K562 (cell line): ENCODE measurements at regions not wholly inside any gene's neighbourhood (a gene's known extent, or its start where the extent isn't known, plus 50 kb on each side); places are given as distances from the start of the nearest gene placed in this dataset.
A peak's percentile ranks its signal among the peaks of the same experiment; 100 is the strongest.

Source experiments
- ATAC-seq: fragments of 200-7000 bp; cut with Tn5 transposase; 3 replicates; pipeline ENCODE4 v1.9.1; 2020; ENCODE audit warnings: moderate library complexity
- BruUV-seq: library from RNA; stranded (reverse); fragments of 400-500 nt; replicated peaks from 2 replicates; lab custom pipeline; 2021; lab: Mats Ljungman, UMichigan
- CTCF ChIA-PET: fragments of 300-600 bp; formaldehyde crosslinking; extraction: SDS; loops from one replicate; lab custom pipeline; 2021; ENCODE audit warnings: low intra/inter-chr PET ratio; lab: Yijun Ruan, JAX
- POLR2A ChIA-PET: fragments of 300-600, 350-650 bp; sonication (Branson Sonifier 250); formaldehyde crosslinking; extraction: SDS; loops from one replicate; lab custom pipeline; 2021; ENCODE audit warnings: antibody characterized with exemption, inconsistent platforms; lab: Yijun Ruan, JAX
- DNase-seq, 4 experiments: peaks; one replicate each; pipeline versions ENCODE4 v3.0.0 to v3.0.0-alpha.2; 2011 to 2018; ENCODE audit warnings: low spot score in 3 of 4, mixed read lengths in 3 of 4; ENCODE audit errors: extremely low read depth in 1 of 4
- FAIRE-seq: peaks from 2 replicates; lab custom pipeline; 2011; peaks lifted over from hg19 to GRCh38; lab: Jason Lieb, UNC
- H2AFZ ChIP-seq: 2 replicates; pipeline ENCODE4 v1.6.0; 2011; ENCODE audit warnings: low read depth, low read length, control low read depth, inconsistent platforms
- H3K27ac ChIP-seq: fragments of 200-600 bp; 3 replicates; pipeline ENCODE4 v1.8.0; 2011; ENCODE audit warnings: low read depth, mild to moderate bottlenecking, control low read depth, inconsistent platforms, low read length, moderate library complexity, mixed read lengths; ENCODE audit errors: extremely low read depth
- H3K27me3 ChIP-seq, 2 experiments: fragments of 300-600 bp in 1 of 2; 2 replicates in 1 of 2; 3 replicates in 1 of 2; pipeline versions ENCODE4 v1.6.0 to v1.8.0; 2011; ENCODE audit warnings: inconsistent platforms in 2 of 2, low read length in 2 of 2, mild to moderate bottlenecking in 1 of 2, mixed read lengths in 1 of 2, moderate library complexity in 1 of 2; ENCODE audit not compliant: control insufficient read depth in 2 of 2, insufficient read depth in 2 of 2
- H3K36me3 ChIP-seq: fragments of 300-600 bp; 3 replicates; pipeline ENCODE4 v1.8.0; 2011; ENCODE audit warnings: mild to moderate bottlenecking, low read length, inconsistent platforms; ENCODE audit not compliant: control insufficient read depth, insufficient read depth
- H3K4me1 ChIP-seq, 2 experiments: fragments of 200-600 bp in 1 of 2; replicated peaks in 1 of 2; 2 replicates in 1 of 2; 3 replicates in 1 of 2; pipeline versions ENCODE4 v1.5.1 to v1.8.0; 2011; ENCODE audit warnings: inconsistent platforms in 2 of 2, low read length in 2 of 2, mild to moderate bottlenecking in 1 of 2, mixed read lengths in 1 of 2, moderate library complexity in 1 of 2; ENCODE audit not compliant: control insufficient read depth in 2 of 2, insufficient read depth in 2 of 2
- H3K4me2 ChIP-seq: 2 replicates; pipeline ENCODE4 v1.6.1; 2011; ENCODE audit warnings: low read length, control low read depth, inconsistent platforms, mixed read lengths; ENCODE audit not compliant: insufficient read depth
- H3K4me3 ChIP-seq: fragments of 200-600 bp; sonication (generic), shearing (Covaris generic); 2 replicates; pipeline ENCODE4 v1.5.1; 2016; ENCODE audit warnings: control low read depth, inconsistent platforms
- H3K79me2 ChIP-seq: fragments of 200-600 bp; 3 replicates; pipeline ENCODE4 v1.8.0; 2011; ENCODE audit warnings: low read length, inconsistent platforms; ENCODE audit not compliant: control insufficient read depth, insufficient read depth
- H3K9ac ChIP-seq, 2 experiments: 2 replicates each; pipeline versions ENCODE4 v1.6.0 to v1.6.1; 2011; ENCODE audit warnings: low read depth in 2 of 2, low read length in 2 of 2, control low read depth in 1 of 2, inconsistent platforms in 1 of 2, mild to moderate bottlenecking in 1 of 2, mixed read lengths in 1 of 2; ENCODE audit not compliant: insufficient read depth in 1 of 2
- H3K9me1 ChIP-seq: one replicate; pipeline ENCODE4 v1.6.0; 2011; ENCODE audit warnings: inconsistent platforms, mild to moderate bottlenecking, low read length, moderate library complexity; ENCODE audit not compliant: control insufficient read depth, insufficient read depth
- H3K9me3 ChIP-seq: replicated peaks from 2 replicates; pipeline ENCODE4 v1.5.1; 2011; ENCODE audit warnings: low read depth, low read length, inconsistent platforms; ENCODE audit not compliant: control insufficient read depth, insufficient read depth
- H4K20me1 ChIP-seq: replicated peaks from 2 replicates; pipeline ENCODE4 v1.6.1; 2011; ENCODE audit warnings: low read length, inconsistent platforms, mixed read lengths; ENCODE audit not compliant: control insufficient read depth, insufficient read depth
- BCOR ChIP-seq: fragments of 450-650 bp; IDR thresholded peaks from 2 replicates; pipeline ENCODE4 v1.6.1; 2016
- CEBPB ChIP-seq: fragments of 450-650 bp; IDR thresholded peaks from 2 replicates; pipeline ENCODE4 v1.6.1; 2016; ENCODE audit warnings: missing genetic modification characterization, missing compliant biosample characterization
- CREB1 ChIP-seq, 2 experiments: sonication (generic) in 1 of 2; formaldehyde crosslinking in 1 of 2; IDR thresholded peaks; 2 replicates each; pipeline versions ENCODE4 v1.6.1 to v1.8.0; 2012 to 2022; ENCODE audit warnings: inconsistent platforms in 1 of 2, mild to moderate bottlenecking in 1 of 2, missing genetic modification reagents in 1 of 2, moderate library complexity in 1 of 2
- JUNB ChIP-seq: fragments of 450-650 bp; formaldehyde crosslinking; conservative IDR thresholded peaks from 2 replicates; pipeline ENCODE4 v1.4.0; 2020; ENCODE audit warnings: mild to moderate bottlenecking
- KDM1A ChIP-seq, 2 experiments: fragments of 450-650 bp; IDR thresholded peaks; 2 replicates each; pipeline ENCODE4 v1.6.1; 2016; ENCODE audit warnings: mild to moderate bottlenecking in 2 of 2
- SIRT6 ChIP-seq: IDR thresholded peaks from one replicate; pipeline ENCODE4 v1.6.1; 2012; ENCODE audit warnings: low read depth, mild to moderate bottlenecking, control low read depth, inconsistent platforms, low read length, moderate library complexity
- TRIM24 ChIP-seq, 2 experiments: fragments of 450-650 bp; IDR thresholded peaks; 2 replicates each; pipeline ENCODE4 v1.6.1; 2016
- ZFP36 ChIP-seq: fragments of 150-350 bp; IDR thresholded peaks from 2 replicates; pipeline ENCODE4 v1.6.1; 2018; ENCODE audit warnings: low read length, low read depth; ENCODE audit not compliant: partially characterized antibody
- ZKSCAN1 ChIP-seq: fragments of 150-350 bp; IDR thresholded peaks from 2 replicates; pipeline ENCODE4 v1.6.1; 2016; ENCODE audit warnings: low read depth, low read length
- ZNF644 ChIP-seq: fragments of 200-800 bp; sonication (Bioruptor generic); IDR thresholded peaks from 2 replicates; pipeline ENCODE4 v1.6.1; 2016; ENCODE audit warnings: low read depth, missing genetic modification characterization, missing compliant biosample characterization
- WGBS: fragments of 100-300 bp; shearing (Covaris generic); methylation state at CpG from one replicate; pipeline ENCODE4 v1.1.6; 2016; ENCODE audit warnings: low coverage, mixed read lengths; ENCODE audit not compliant: insufficient coverage; ENCODE audit errors: missing lambda C conversion rate; 5-methylcytosine and 5-hydroxymethylcytosine counted together
- in situ Hi-C: fragments of 300-500 bp; cut with MboI; formaldehyde crosslinking; loops from 4 replicates; pipeline ENCODE4 v1.15.0; 2018; ENCODE audit warnings: inconsistent platforms, mixed read lengths
- intact Hi-C: fragments of 100-400 bp; cut with micrococcal nuclease; formaldehyde crosslinking; loops from 2 replicates; pipeline ENCODE4 v1.14.2; 2022

DNA sequence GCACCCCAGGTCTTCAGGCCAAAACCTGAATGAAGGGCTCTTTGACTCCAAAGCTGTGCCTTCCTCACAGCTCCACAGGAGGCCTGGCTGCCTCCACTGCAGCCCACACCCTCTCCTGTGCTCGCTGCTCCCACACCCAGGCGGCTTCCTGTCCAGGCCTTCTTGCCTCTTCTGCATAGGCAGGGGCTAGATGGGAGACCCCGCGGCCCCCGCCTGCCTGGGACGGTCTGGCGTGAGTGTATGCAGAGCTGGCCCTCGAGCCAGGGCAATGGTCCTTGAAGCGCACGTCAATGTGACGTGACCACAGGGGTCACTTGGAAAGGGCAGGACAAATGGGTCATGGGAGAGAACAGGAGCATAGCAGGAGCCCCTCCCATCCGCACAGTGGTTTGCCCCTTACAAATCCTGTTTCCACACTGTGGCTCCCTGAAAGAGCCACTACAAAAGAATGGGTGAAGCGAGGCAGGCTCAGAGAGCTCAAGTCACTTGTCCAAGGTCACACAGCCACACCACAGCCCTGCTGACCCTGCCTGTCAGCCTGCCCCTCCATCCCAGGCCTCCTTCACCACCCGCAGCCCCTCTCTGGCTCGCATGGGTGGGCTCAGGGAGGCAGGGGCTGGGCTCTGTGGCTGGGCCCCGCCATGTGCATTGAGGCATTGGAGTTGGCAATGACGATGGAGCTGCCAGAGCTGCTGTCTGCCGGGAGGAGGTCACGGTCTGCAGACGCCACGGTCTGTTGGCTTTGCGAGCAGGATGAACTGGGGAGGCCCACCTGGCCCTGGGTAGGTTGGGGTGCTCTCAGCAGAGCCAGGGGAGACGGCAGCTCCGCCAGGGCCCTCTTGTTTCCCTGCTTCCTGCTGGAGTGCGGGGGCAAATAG, 71.2 kb upstream of the WNT11 start:
- Histone ChIP-seq H3K4me2 (no peak overlapping the region), H3K27me3 (peaks cover 40 to 83% of the 10 kb centered on the region in 2 experiments), H3K9ac (peak overlapping the region in 1 of 2 experiments; percentile 26; a peak in 1 of 4 replicates), H3K9me3 (no peaks in the 10 kb centered on the region; the same call in 1 of the 2 replicates), H3K36me3 (no peaks in the 10 kb centered on the region), H3K27ac (no peak overlapping the region), H3K4me1 (peaks cover 0 to 21% of the 10 kb centered on the region in 2 experiments; a peak in 2 of 5 replicates), H3K4me3 (no peak overlapping the region), H3K79me2 (no peaks in the 10 kb centered on the region), H4K20me1 (peaks cover 4% of the 10 kb centered on the region; the same call in 1 of the 2 replicates), H2AFZ (no peak overlapping the region), H3K9me1 (no peaks in the 10 kb centered on the region)
- ATAC-seq (peak; percentile 51; the same call in 2 of the 3 replicates), FAIRE-seq (no peak), DNase-seq (no peak)
- TF ChIP-seq JUNB (CRISPR knock-in tag) = no peak
- TF ChIP-seq CREB1 (IDR thresholded peaks at IDR 0.05) = no peak
- TF ChIP-seq CREB1 (CRISPR knock-in tag; IDR thresholded peaks at IDR 0.05) = 0 out of 2 replicates have a peak, but pooled peaks have one; percentile 24
- TF ChIP-seq ZNF644 = no peak
- TF ChIP-seq CEBPB (tag) = no peak
- TF ChIP-seq ZFP36 = peak; percentile 56
- TF ChIP-seq BCOR = peak; percentile 52; the same call in 1 of the 2 replicates
- no peak for TF ChIP-seq SIRT6
- no peak for TF ChIP-seq TRIM24 (IDR thresholded peaks at IDR 0.05)
- peak in 1 of 2 experiments; percentile 27; a peak in 1 of 4 replicates for TF ChIP-seq KDM1A (IDR thresholded peaks at IDR 0.05)
- no peak for TF ChIP-seq ZKSCAN1
- intact Hi-C loops = no loop called here
- WGBS = 11% methylated on average over 23 of the region's 25 CpGs
- ChIA-PET POLR2A (interaction anchor here (0.7 kb wide), 1 partner anchor 18 kb away, joined by 3 read pairs; no protein-coding TSS in a partner anchor), CTCF (no interaction called here)
- in situ Hi-C loops = no loop called here
- no TSS peak for BruUV-seq
